ENCODE measurements at regions not wholly inside any gene's neighbourhood (a gene's known extent, or its start where the extent isn't known, plus 50 kb on each side); places are given as distances from the start of the nearest gene placed in this dataset.
"Not testable (repeated sequence)": the region's sequence is repeated elsewhere in the genome, so short reads cannot be mapped to it uniquely, and the experiment has no call there.

DNA sequence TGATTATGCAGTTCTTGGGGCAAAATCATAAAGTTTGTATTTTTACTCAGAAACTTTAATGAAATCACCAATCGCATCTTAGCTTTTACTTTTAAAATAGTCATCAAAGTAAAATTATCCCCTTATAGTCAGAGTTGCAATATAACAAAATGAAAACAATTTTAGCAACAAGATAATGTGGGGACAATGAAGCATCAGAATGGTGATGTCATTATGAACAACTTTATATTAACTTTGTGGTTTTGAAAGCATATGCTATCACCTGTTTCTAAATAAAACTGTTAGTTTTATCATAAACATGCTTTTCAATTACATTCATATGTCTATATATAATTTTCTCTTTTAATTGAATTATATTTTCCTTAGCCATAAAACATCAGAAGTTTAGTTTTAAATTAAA is 856.8 kb downstream of the CDH9 start:
- no peak for DNase-seq

DNA sequence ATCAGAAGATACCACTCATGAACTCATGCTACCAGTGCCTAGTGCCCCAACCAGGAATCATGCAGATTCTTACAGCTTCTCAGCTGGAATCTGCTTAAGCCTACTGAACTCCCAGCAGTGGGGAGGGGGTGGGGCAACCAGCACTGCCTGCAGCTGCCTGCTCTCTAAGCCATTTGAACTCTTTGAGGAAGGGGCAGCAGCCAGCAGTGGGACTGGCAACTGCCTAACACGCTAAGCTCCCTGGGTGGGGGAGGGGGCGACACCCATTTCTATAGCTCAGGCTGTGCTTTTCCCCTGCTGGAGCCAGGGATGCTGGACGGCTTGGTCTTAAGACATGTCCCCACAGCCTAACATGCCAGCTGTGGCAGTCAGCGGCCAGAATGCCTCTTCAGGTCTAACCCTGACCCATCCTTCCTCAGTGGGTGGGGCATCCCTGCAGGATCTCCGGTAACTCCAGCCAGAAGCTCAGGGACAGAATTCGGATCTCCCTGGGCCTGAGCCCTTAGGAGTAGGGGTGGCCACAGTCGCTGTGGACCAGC is 889.7 kb downstream of the CDH9 start:
- no peak for DNase-seq

DNA sequence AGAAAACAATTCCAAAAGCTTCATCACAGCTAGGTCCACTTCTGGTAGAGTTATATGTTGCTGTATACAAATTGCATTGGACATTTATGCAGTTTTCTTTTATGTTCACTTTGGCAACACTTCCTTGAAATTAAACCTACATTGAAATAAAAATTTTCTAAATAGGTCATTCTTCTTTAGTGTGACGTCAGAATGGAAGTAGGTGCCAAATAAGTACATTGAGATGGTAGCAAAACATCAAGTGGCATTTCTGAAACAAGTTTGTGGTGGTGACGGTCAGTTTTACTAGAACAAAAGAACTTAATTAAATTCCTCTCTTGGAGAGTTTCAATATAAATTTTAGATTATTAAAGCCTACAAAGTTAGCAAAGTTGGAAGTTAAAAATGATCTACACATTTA is 895.1 kb downstream of the CDH9 start:
- DNase-seq = no peak

DNA sequence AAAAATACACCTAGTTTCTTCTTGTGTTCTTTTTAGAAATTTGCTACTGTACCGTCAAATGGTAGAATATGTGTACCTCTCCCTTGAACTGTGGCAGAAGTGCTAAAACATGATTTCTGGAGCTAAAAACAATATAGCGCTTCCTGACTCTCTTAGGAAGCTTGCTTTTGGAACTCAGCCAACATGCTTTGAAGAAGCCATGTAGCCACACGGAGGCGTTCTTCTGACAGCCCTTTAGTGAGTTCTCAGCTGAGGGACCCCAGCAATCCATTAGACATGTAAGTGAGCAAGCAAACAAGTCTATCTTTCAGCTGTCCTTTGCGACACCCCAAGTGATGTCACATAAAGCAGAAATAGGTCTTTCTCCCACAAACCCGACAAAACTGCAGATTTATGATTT is 917.0 kb downstream of the CDH9 start:
- peak; percentile 3 for DNase-seq

DNA sequence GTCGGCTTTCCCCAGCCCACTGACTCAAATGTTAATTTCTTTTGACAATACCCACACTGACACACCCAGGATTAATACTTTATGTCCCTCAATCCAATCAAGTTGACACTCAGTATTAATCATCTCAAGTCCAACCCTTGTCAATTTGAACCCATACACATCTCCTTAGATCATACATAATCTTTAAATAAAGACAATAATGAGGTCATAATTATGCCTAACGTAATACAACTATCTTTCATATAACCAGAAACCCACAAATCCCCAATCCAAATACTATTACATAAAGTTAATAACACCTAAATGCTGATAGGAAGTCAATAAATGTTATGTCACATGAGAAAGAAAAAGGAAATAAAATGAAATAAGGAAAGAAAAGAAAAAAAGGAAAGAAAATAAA is 934.2 kb downstream of the CDH9 start:
- DNase-seq = no peak

DNA sequence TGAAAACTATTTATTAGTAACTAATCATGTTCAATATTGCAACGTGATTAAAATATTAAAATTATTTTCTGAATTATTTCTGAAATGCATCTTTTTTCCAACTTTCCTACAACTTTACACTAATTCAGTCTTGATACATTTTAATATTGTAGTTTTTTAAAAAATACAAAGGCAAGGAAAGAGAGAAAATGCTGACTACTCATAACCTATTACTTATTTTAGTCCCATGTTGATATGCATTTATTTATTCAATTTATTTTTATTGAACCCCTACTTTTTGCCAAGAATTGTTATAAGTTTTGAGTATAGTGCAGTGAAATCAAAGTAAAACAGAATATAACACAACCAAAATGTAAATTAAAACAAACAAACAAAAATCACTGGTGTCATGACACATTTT is 978.2 kb downstream of the CDH9 start:
- no peak for DNase-seq

DNA sequence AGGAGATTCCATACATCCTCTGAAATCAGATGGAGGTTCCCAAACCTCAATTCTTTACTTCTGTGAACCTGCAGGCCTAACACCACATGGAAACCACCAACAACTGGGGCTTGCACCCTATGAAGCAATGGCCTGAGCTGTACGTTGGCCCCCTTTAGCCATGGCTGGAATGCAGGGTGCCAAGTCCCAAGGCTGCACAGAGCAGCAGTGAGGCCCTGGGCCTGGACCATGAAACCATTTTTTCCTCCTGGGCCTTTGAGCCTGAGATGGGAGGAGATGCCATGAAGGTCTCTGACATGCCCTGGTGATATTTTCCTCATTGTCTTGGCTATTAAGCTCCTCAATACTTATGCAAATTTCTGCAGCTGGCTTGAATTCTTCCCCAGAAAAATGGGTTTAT is 983.8 kb downstream of the CDH9 start:
- DNase-seq = no peak

DNA sequence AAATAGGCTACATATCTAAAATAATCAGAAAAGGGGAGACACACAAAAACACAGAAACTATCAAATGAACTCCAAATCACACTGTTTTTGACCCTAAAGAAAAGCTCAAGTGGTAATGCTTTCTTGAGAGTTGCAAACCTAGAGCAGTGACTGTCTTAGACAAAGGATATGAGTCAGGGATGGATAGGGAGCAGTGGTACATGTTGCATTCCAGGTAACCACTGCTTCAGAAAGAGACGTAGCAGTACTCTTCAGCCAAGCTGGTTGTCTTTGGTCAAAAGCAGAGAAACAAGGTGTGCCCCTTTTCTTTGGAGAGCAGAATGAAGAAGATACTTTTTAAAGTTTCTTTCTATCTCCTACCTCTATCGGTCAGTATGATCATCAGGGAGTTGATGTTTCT is 1003.6 kb downstream of the CDH9 start:
- DNase-seq = no peak

DNA sequence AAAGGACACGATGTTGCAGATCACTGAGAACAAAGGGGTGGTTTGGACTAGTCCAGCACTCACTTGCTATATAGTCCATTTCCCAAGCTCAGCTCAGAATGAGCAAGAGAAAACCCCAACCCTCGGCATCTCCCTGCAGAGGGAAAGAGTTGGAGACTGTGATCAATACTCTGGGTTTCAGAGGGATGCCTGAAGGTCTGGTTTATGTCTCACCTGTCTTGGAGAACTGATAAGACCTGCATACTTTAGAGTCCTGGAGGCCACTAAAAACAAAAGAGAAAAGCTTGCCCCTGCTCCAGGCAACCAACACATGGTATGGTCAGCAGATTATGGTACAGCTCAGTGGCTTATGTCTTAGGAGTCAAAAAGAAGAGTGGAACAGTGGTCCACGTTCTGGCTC is 1006.9 kb downstream of the CDH9 start:
- no peak for DNase-seq

DNA sequence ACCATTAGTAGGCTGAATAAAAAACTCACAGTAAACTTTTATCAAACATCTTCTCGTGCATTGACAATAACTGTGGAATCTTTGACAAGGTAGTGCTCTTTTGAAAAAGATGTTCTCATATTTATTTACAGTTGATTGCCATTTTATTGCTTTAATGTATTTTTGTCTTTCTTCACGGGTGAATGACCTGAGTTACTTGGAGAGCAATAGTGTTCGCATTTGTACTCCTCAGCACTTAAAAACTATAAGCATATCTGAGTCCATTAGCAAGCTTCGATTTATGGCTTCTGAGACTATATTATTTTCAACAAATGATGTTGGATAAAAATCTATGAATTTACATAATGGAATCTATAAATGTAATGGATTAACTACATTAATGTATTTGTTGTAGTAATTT is 1012.3 kb downstream of the CDH9 start:
- DNase-seq = no peak

DNA sequence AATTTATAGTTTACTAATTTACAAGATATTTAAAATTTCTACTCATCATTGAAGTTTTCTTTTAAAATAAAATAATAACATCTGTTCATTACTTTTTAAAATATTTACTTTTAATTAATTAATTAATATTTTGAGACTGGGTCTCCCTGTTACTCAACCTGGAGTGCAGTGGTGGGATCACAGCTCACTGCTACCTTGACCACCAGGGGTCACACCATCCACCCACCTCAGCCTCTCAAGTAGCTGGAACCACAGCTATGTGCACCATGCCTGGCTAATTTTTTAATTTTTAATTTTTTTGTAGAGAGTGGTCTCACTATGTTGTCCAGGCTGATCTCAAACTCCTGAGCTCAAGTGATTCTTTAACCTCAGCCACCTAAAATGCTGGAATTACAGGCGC is 1013.6 kb downstream of the CDH9 start:
- no peak for DNase-seq

DNA sequence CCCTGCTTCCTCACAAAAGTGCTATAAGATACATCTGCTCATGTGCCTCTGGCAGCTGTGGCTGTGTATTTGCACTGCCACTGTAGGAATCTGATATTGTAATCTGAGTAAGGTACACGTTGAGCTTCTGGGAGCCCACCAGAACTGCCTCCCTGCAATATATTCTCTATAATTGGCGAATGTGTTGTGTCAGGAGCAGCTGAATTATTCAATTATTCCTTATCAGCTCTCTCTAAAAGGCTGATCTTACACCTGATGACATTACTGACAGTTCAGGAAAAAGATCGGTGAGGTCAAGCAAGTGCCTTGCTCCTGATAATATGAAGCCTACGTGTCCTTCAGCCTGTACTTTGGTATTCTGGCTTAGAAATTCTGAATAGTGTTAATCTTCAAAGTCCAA is 1015.0 kb downstream of the CDH9 start:
- DNase-seq = no peak

DNA sequence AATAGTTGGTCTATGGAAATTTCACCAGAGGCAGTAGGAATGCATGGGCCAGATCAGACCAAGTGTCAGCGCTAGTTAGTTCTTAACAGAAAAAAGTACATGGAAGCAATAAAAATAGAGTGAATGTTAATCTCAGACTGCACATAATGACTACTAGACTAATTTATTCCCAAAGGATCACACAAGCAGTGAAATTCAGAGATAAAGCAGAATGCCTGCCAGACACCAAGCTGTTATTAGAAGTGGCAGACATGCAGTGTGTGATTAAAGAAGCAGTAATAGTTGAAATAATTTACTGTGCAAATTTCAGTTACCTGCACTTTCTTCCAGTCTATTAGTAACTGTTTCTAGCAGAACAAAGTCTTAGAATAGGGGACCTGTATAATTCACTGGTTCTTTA is 1024.2 kb downstream of the CDH9 start:
- DNase-seq = no peak

DNA sequence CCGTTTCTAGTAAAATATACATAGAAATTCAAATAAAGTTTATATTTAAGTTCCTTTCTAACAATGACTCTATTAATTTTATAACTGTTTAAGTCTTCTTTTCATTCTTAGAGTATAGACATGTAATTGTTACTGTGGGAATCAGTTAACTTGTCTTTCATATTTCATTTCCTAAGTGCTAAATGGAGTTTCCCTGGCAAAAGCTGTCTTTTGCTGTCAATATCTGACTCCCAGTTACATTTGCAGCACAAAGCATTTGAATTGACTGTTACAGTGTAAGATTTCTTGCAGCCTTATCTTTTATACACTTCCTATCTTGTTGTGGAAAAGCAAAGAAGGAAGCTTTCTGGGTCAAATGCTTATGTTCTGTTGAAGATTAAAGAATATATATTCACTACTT is 1026.3 kb downstream of the CDH9 start:
- no peak for DNase-seq

DNA sequence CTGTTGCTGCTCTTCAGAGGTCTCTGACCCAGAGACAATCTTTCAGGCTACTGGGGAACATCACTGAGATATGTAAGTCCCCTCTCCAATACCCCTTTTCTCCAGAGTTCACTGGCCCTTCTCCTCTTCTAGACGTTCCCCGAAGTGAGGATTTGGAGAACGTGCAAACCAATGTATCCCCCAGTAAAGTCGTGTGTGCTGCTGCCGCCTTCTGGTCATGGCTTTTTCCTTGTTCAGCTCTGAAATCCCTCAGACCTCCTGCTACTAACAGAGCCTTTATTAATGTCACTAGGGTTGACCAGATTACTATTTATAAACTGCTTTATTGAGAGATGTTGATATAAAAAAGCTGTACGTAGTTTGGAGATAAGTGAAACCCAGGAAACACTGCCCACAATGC is 1028.6 kb downstream of the CDH9 start:
- no peak for DNase-seq

DNA sequence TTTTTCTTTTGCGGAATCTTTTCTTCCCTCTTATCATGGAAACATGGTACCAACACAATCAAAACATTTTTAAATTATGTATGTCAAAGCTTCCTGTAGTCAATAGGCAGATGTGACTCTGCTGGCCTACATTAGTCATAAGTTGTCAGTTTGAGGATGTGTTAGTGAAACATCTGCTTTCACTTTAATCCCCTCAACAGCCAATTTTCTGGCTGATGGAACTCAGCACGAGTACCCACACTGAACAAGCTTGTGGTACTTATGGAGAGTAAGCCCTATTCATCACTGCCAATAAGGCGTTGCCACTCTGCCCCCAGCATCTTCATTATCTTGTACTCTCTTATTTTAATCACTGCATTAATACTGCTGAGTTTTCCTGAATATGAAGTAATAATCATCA is 1034.4 kb downstream of the CDH9 start:
- no peak for DNase-seq

DNA sequence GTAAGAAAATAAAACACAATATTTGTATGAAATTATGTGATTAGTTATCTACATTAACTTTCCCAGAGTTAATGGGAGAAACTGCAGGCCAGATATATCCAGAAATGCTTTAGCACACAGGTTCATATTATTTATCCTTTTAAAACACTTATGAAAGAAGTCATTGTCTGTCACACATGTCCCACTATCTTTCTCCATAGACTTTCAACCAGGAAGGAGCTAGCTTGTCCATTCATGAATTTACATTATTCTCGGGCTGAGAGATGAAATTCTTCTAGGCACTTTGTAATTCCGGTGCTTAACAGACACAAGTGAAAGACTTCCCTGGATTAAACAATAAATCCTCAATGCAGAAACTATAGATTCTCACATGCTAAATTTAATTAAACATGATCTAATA is 1043.2 kb downstream of the CDH9 start:
- DNase-seq = no peak

DNA sequence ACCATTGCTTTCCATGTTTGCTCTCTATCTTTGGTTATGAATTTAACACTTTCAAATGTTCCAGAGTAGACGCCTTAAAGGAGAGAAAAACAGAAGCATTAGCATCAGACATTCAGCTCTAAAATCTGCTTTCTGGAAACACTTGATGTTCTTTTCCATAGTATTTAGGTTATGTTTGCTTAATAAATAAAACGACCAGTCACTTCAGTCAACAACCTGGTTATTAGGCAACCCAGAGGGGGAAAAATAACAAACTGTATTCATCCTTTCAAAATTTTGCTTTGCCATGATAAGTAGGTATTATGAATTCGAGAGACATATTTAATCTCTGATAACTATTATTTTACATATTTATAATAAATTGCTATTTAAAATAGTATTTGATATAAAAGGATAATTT is 1044.7 kb downstream of the CDH9 start:
- no peak for DNase-seq

DNA sequence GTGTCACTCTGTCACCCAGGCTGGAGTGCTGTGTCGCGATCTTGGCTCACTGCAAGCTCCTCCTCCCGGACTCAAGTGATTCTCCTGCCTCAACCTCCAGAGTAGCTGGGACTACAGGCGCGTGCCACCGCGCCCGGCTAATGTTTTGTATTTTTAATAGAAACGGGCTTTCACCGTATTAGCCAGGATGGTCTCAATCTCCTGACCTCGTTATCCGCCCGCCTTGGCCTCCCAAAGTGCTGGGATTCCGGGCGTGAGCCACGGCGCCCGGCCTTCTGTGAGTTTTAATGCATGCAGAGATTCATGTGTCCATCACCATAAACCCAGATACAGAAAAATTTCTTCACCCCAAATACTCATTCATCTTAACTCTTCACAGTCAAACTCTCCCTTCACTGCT is 1046.7 kb downstream of the CDH9 start:
- no peak for DNase-seq

DNA sequence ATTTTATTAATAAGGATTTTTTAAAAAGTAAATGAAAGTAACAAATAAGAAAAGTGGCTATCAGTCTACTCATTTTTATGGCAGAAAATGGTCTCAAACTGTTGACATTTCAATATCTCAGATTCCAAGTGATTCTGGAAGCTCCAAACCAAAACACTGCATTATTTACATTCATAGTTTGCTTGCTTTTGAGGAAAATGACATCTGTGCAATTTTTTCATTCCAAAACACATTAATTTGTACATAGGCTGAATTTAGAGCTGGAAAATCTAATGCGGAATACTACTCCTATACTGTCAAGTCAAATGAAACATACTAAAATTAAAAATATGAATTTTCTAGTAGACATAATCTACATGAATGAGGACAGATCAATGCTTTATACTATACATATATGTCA is 1047.6 kb downstream of the CDH9 start:
- DNase-seq = no peak

DNA sequence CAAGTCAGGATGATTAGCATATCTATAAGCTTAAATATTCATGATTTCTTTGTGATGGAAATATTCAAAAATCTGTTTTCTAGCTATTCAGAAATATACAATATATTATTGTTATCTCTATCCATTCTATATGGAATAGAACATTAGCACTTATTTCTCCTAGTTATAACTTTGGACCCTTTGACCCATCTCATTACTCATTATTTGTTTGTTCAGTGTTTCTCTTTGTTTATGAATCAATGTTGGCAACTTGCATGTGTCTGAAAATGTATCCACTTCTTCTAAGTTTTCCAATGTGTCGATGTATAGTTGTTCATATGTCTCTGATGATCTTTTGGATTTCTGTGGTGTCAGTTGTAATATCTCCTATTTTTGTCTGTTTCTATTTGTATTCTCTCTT is 1059.3 kb downstream of the CDH9 start:
- no peak for DNase-seq

DNA sequence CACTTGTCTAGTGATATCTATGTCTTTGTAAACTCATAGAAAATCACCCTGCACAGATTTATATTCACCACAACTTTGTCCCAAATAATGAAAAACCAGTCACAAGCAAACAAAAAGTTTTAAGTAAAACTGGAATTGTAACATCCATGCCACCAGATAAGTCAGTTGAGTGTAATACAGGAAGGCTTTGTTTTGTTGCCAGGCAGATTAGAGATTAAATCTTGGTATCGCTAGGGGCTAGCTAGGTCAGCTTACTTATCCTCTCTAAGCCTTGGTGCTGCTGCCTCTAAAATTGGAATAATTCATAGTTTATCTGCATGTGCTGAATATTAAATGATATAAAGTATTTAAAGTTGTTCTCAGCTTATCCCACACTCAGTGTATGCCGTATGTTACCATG is 1062.5 kb downstream of the CDH9 start:
- no peak for DNase-seq

DNA sequence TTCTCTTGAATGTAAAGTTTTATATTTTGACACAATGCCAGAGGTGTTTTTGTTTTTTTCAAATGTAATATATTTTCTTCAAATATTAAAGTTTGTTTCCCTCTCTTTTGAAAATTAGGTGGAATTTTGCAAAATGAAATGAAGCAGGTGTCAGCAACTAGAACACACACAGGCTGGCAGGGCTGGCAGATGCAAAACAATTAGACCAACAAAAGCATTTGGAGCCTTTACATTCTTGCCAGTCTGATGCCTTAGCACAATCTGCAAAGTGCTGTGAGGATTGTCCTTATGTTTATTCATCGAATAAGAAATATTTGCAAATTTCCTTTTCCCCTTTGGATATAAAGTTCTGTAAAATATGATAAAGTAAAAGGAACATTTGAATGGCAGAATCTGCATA is 1063.9 kb downstream of the CDH9 start:
- DNase-seq = no peak

DNA sequence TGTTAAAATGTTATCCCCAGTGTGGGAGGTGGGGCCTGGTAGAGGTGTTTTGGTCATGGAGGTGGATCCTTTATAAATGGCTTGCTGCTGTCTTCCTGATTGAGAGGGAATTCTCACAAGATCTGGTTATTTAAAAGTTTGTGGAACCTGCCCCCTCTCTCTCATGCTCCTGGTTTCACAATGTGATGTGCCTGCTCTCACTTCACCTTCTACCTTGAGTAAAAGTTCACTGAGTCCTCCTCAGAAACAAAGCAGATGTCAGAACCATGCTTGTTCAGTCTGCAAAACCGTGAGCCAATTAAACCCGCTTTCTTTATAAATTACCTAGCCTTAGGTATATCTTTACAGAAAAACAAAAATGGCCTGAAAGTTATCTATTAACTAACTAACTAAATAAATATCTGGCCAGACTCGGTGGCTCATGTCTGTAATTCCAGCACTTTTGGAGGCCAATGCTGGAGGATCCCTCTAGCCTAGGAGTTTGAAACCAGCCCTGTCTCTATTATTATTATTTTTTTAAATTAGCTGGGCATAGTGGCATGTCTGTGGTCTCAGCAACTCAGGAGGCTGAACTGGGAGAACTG is 1067.4 kb downstream of the CDH9 start:
- no peak for DNase-seq

DNA sequence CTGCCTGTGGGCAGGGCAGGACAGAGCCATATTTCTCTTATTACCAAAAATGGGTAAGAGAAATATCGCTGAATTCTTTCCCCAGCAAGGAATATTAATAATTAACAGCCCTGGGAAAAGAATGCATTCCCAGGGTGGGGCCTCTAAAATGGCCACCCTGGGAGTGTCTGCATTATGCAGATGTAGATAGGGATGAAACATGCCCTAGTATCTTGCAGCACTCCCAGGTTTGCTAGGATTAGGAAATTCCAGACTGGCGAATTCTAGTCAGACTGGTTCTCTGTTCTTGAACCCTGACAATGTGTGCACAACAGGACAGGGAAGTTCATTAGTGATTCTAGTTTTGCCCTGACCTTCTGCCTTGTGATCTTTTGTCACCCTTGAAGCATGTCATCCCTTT is 1069.3 kb downstream of the CDH9 start:
- not testable (repeated sequence) for DNase-seq

DNA sequence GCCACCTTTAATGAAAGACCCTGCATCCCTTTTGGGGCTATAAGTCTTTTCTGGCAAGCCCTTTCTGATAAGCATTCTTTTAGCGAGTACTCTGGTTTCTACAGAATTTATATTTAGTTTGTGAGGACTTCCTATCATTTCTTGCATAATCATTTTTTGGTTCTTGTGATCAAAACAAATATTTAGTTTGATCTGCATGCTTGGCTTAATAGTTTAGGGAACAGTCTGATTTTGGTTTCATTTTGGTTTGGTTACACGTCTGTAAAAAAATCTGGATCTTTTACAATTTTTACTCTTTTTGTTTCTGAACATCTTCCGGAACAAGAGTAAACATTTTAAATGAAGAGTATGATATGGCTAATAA is 1074.4 kb downstream of the CDH9 start:
- no peak for DNase-seq
